ENCODE measurements at regions not wholly inside any gene's neighbourhood (a gene's known extent, or its start where the extent isn't known, plus 50 kb on each side); places are given as distances from the start of the nearest gene placed in this dataset.

GRCh38 chr11:38282718-38283117, 1684.7 kb upstream of the RAG2 start:
- Histone ChIP-seq H2AFZ (ENCODE audit: insufficient read depth, low read depth, low read length, poor library complexity, severe bottlenecking) (no peak overlapping the region), H3K4me3 (replicated peaks in 1 of 3; ENCODE audit: low read depth in 2 of 3, low read length in 3 of 3) (no peak overlapping the region), H4K20me1 (ENCODE audit: insufficient read depth, low read length) (no peaks in the 10 kb centered on the region), H3K4me1 (ENCODE audit: control insufficient read depth in 1 of 2, insufficient read depth in 2 of 2, low read length in 2 of 2) (no peaks in the 10 kb centered on the region), H3K27me3 (ENCODE audit: control insufficient read depth in 2 of 2, insufficient read depth in 2 of 2, low read length in 2 of 2) (no peaks in the 10 kb centered on the region), H3K4me2 (replicated peaks; ENCODE audit: extremely low read depth, low read length, poor library complexity, severe bottlenecking) (no peak overlapping the region), H3K9ac (ENCODE audit: insufficient read depth, low read length, poor library complexity, severe bottlenecking) (no peak overlapping the region), H3K36me3 (replicated peaks in 1 of 2; ENCODE audit: control insufficient read depth in 1 of 2, insufficient read depth in 2 of 2, low read length in 2 of 2) (no peaks in the 10 kb centered on the region), H3K79me2 (ENCODE audit: insufficient read depth, low read length) (no peaks in the 10 kb centered on the region), H3K27ac (ENCODE audit: low read depth in 1 of 2, low read length in 2 of 2) (no peak overlapping the region), H3K9me3 (replicated peaks in 1 of 2; ENCODE audit: control insufficient read depth in 1 of 2, insufficient read depth in 1 of 2, low read length in 2 of 2) (peaks cover 12 to 16% of the 10 kb centered on the region in 2 donors)
- intact Hi-C loops (cut with micrococcal nuclease): no loop called here
- no peak for TF ChIP-seq CTCF (IDR thresholded peaks at IDR 0.05)
- Mint-ChIP-seq H3K27me3 (ENCODE audit: low read depth in 3 of 3) (peaks cover 0 to 2% (median 2%) of the 10 kb centered on the region in 3 donors), H3K36me3 (no peaks in the 10 kb centered on the region), H3K4me1 (no peaks in the 10 kb centered on the region), H3K27ac (no peak overlapping the region), H3K9me3 (peaks cover 0 to 10% (median 3%) of the 10 kb centered on the region in 7 donors), H3K4me3 (no peak overlapping the region)
- no CpG with 5 or more reads among the region's 4 CpGs for WGBS (ENCODE audit: insufficient coverage)
- no peak for DNase-seq

GRCh38 chr11:38278457-38279141, 1680.6 kb upstream of the RAG2 start:
- no peaks in the 10 kb centered on the region for H3K27me3 ChIP-seq (ENCODE audit: control insufficient read depth in 2 of 2, insufficient read depth in 2 of 2, low read length in 2 of 2)
- TF ChIP-seq CTCF (IDR thresholded peaks at IDR 0.05): no peak
- H3K4me1 Mint-ChIP-seq: no peaks in the 10 kb centered on the region
- no peak overlapping the region for H3K4me3 ChIP-seq (replicated peaks in 1 of 3; ENCODE audit: low read depth in 2 of 3, low read length in 3 of 3)
- WGBS (ENCODE audit: insufficient coverage): 95% methylated on average over 36 of the region's 45 CpGs
- no peak overlapping the region for H3K9ac ChIP-seq (ENCODE audit: insufficient read depth, low read length, poor library complexity, severe bottlenecking)
- H3K4me1 ChIP-seq (ENCODE audit: control insufficient read depth in 1 of 2, insufficient read depth in 2 of 2, low read length in 2 of 2): no peaks in the 10 kb centered on the region
- no peak overlapping the region for H3K4me2 ChIP-seq (replicated peaks; ENCODE audit: extremely low read depth, low read length, poor library complexity, severe bottlenecking)
- H4K20me1 ChIP-seq (ENCODE audit: insufficient read depth, low read length): no peaks in the 10 kb centered on the region
- H2AFZ ChIP-seq (ENCODE audit: insufficient read depth, low read depth, low read length, poor library complexity, severe bottlenecking): no peak overlapping the region
- H3K79me2 ChIP-seq (ENCODE audit: insufficient read depth, low read length): no peaks in the 10 kb centered on the region
- H3K4me3 Mint-ChIP-seq: no peak overlapping the region
- H3K36me3 Mint-ChIP-seq: no peaks in the 10 kb centered on the region
- H3K9me3 Mint-ChIP-seq: peaks cover 0 to 13% (median 4%) of the 10 kb centered on the region in 7 donors
- DNase-seq: no peak
- H3K27me3 Mint-ChIP-seq (ENCODE audit: low read depth in 3 of 3): peaks cover 0 to 5% (median 0%) of the 10 kb centered on the region in 3 donors
- H3K27ac Mint-ChIP-seq: no peak overlapping the region
- intact Hi-C loops (cut with micrococcal nuclease): no loop called here
- peaks cover 12 to 18% of the 10 kb centered on the region in 2 donors for H3K9me3 ChIP-seq (replicated peaks in 1 of 2; ENCODE audit: control insufficient read depth in 1 of 2, insufficient read depth in 1 of 2, low read length in 2 of 2)
- no peaks in the 10 kb centered on the region for H3K36me3 ChIP-seq (replicated peaks in 1 of 2; ENCODE audit: control insufficient read depth in 1 of 2, insufficient read depth in 2 of 2, low read length in 2 of 2)
- H3K27ac ChIP-seq (ENCODE audit: low read depth in 1 of 2, low read length in 2 of 2): no peak overlapping the region
